ENCODE measurements at regions not wholly inside any gene's neighbourhood (a gene's known extent, or its start where the extent isn't known, plus 50 kb on each side); places are given as distances from the start of the nearest gene placed in this dataset.
"Not testable (repeated sequence)": the region's sequence is repeated elsewhere in the genome, so short reads cannot be mapped to it uniquely, and the experiment has no call there.

DNA sequence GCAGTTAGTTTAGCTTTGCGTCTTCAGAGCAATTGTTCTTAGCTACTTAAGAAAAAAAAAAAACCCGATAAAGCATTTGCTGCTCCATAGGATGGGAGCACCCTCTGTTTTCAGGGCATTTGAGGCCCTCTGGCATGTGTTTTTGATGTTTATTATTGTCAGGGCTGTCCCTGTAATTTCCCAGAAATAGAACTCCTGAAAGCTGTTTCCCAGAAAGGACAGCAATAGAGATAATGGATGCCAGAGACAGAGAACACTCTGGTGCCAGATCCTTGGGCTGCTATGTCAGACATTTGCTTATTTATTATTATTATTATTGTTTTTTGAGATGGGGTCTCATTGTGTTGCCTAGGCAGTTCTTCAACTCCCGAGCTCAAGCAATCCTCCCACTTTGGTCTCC is 201.3 kb downstream of the ALG10 start:
- DNase-seq (ENCODE audit: low read depth in 2 of 2), result no peak

GRCh38 chr12:34226044-34226443 is 203.7 kb downstream of the ALG10 start:
- not testable (repeated sequence) for DNase-seq (ENCODE audit: low read depth in 2 of 2)

DNA sequence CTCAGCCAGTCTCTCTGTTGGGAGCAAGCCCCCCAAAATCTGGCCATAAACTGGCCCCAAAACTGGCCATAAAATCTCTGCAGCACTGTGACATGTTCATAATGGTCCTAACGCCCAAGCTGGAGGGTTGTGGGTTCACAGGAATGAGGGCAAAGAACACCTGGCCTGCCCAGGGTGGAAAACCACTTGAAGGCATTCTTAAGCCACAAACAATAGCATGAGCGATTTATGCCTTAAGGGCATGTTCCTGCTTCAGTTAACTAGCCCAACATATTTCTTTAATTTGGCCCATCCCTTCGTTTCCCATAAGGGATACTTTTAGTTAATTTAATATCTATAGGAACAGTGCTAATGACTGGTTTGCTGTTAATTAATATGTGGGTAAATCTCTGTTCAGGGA is 205.8 kb downstream of the ALG10 start:
- not testable (repeated sequence) for DNase-seq (ENCODE audit: low read depth in 2 of 2)

GRCh38 chr12:34229033-34229432 is 206.7 kb downstream of the ALG10 start:
- DNase-seq (ENCODE audit: low read depth in 2 of 2), result not testable (repeated sequence)

DNA sequence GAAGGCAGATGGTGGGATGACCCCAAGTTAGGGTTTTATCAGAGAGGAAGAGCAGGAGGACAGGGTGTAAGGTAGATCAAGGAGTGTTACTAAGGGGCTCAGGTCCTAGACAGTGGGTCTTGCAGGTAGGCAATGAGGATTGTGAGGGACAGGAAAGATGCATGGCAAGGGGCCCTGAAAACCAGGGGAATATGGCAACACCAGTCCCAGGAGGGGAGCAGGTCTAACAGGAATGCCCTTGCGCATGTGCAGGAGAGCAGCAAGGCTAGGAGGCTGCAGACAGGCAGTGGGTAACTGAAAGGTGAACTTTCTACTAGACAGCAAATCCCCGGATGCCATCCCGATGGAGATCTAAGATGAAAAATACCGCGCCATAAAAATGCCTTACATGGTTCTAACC is 211.3 kb downstream of the ALG10 start:
- no peak for DNase-seq (ENCODE audit: low read depth in 2 of 2)

GRCh38 chr12:34236073-34236472 is 213.8 kb downstream of the ALG10 start:
- no peak for DNase-seq (ENCODE audit: low read depth in 2 of 2)

DNA sequence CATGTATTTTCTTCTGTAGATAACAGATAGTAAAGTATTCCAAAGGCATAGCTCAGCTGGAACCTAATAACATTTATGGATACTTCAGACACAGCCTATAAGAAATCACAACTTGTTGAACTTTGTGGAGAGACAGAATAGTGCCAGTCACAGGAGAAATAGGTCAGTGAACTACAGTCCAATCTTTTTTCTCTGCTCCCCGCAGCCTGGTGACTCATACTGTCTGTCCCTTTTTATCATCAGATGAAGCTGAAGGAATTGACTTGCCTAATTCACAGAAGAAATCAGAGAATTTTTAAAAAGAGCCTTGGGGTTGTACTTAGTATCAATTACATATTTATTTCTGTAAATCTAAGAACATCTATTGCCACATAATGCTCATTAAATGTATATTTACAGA is 222.3 kb downstream of the ALG10 start:
- DNase-seq (ENCODE audit: low read depth in 2 of 2), result no peak

DNA sequence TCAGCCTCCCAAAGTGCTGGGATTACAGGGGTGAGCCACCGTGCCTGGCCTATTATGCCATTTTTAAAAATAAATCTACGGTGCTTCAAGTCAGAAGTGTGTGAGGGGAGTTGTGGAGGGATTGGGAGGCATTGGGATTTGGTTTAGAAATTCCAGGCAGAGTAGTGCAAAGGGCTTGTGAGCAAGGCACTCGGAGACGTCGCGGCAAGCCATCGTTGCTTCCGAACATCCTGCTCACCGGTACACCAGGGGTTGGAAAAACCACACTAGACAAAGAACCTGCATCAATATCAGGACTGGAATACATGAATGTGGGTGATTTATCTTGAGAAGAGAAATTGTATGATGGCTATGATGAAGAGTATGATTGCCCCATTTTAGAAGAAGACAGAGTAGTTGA is 227.0 kb downstream of the ALG10 start:
- no peak for DNase-seq (ENCODE audit: low read depth in 2 of 2)

DNA sequence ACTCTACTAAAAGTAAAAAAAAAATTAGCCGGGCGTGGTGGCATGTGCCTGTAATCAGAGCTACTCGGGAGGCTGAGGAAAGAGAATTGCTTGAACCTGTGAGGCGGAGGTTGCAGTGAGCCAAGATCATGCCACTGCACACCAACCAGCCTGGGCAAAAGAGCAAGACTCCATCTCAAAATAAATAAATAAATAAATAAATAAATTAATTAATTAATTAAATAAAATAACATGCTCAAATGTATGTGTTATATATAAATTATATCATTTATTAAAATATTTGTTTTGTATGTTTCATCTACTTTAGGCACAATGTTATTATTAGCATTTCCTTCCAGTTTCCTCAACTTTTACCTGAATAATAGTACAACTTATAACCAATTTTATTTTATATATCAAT is 229.6 kb downstream of the ALG10 start:
- DNase-seq (ENCODE audit: low read depth in 2 of 2), result not testable (repeated sequence)

DNA sequence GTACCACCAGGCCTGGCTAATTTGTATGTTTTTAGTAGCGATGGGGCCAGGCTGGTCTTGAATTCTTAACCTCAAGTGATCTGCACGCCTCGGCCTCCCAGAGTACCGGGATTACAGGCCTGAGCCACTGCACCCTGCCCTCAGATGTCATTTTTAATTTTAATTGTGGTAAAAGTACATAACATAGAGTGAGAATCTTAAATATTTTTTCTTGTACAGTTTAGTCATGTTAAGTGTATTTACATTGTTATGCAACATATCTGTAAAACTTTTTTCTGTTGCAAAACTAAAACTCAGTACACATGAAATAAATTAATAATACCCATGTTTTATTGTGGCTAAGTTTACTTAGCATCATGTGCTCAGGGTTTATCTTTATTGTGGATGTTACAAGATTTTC is 231.4 kb downstream of the ALG10 start:
- DNase-seq (ENCODE audit: low read depth in 2 of 2), result no peak

- DNase-seq (ENCODE audit: low read depth in 2 of 2), result no peak
Observed at GRCh38 chr12:34257093-34257492, 234.8 kb downstream of the ALG10 start.

GRCh38 chr12:34262140-34262539 is 239.8 kb downstream of the ALG10 start:
- DNase-seq (ENCODE audit: low read depth in 2 of 2), result not testable (repeated sequence)

DNA sequence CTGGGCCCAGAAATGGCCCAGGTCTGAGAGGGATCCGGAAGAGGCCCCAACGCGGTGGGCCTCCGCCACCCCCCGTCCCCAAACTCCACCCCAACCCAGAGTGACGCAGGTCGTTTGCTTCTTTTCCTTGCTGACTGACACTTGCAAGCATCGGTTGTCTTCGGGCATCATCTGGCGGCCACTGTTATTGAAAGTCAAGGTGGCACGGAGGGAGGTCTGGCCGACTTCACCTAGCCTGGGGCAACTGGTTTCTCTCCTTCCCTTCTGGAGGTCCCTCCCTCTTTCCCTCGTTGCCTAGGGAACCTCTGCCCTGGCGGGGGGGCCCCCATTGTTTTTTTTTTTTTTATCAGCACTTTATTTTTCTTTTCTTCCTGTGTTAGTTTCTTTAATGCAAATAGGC is 241.8 kb downstream of the ALG10 start:
- DNase-seq (ENCODE audit: low read depth in 2 of 2), result no peak

DNA sequence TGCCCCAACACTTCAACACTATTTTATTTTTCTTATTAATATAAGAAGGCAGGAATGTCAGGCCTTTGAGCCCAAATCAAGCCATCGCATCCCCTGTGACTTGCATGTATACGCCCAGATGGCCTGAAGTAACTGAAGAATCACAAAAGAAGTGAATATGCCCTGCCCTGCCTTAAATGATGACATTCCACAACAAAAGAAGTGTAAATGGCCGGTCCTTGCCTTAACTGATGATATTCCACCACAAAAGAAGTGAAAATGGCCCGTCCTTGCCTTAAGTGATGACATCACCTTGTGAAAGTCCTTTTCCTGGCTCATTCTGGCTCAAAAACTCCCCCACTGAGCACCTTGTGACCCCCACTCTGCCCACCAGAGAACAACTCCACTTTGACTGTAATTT is 251.4 kb downstream of the ALG10 start:
- DNase-seq (ENCODE audit: low read depth in 2 of 2), result not testable (repeated sequence)

DNA sequence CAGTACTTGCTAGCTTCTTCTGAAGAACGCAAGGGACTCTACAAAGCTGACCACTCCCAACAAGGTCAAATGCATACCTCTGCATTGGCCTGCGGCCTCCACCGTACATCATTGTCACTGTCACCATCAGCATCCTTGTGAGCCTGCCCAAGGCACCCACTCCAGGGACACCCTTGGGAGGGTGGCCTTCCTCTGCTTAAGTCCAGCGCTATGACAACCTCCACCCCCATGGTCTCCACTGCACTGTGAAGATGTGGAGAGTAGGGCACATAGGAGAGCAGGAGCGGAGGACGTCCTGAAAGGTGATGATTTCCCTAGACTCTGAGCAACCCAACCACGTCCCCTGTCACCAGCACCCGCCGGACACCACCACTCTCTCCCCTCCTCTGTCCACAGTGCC is 252.8 kb downstream of the ALG10 start:
- DNase-seq (ENCODE audit: low read depth in 2 of 2), result no peak

- DNase-seq (ENCODE audit: low read depth in 2 of 2), result no peak
Observed at GRCh38 chr12:34286483-34286882, 264.2 kb downstream of the ALG10 start.

DNA sequence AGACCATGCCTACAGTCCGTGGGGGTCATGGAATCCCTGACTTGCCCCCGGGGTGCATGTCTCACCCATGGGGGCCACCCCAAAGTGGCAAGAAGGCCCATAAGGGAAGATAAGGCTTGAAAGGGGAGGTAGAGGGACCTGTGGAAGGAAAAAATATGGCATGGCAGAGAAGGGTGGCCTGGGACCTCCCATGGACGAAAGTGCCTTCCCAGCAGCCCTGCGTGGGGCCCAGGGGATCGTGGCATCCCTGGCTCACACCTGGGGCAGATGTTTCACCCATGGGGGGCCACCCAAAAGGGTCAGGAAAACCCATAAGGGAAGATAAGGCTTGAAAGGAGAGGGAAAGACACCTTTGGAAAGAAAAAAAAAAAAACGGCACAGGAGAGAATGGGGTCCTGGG is 264.6 kb downstream of the ALG10 start:
- DNase-seq (ENCODE audit: low read depth in 2 of 2), result no peak

GRCh38 chr12:34287437-34287836 is 265.1 kb downstream of the ALG10 start:
- no peak for DNase-seq (ENCODE audit: low read depth in 2 of 2)

- DNase-seq (ENCODE audit: low read depth in 2 of 2), result no peak
Observed at GRCh38 chr12:34287986-34288962, 266.0 kb downstream of the ALG10 start.

DNA sequence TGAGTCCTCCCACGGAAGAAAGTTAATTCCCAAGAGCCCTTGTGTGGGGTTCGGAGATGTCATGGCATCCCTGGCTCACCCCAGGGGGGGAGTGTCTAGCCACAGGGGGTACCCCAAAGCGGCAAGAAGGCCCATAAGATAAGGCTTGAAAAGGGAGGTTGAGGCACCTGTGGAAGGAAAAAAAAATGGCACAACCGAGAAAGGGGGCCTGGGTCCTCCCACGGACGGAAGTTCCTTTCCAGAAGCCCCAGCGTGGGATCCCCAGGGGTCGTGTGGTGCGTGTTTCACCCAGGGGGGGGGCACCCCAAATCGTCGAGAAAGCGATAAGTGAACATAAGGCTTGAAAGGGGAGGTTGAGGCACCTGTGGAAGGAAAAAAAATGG is 266.7 kb downstream of the ALG10 start:
- DNase-seq (ENCODE audit: low read depth in 2 of 2), result no peak

- DNase-seq (ENCODE audit: low read depth in 2 of 2), result no peak
Observed at GRCh38 chr12:34289431-34290380, 267.4 kb downstream of the ALG10 start.

GRCh38 chr12:34290381-34290995 is 268.2 kb downstream of the ALG10 start:
- DNase-seq (ENCODE audit: low read depth in 2 of 2), result no peak

Measured in stimulated activated CD8-positive, alpha-beta memory T cell treated with anti-CD3 and anti-CD28 coated beads, Interleukin-7, amount 100 ng/mL, for 4 hours (primary cell).